ENCODE measurements at regions not wholly inside any gene's neighbourhood (a gene's known extent, or its start where the extent isn't known, plus 50 kb on each side); places are given as distances from the start of the nearest gene placed in this dataset.

DNA sequence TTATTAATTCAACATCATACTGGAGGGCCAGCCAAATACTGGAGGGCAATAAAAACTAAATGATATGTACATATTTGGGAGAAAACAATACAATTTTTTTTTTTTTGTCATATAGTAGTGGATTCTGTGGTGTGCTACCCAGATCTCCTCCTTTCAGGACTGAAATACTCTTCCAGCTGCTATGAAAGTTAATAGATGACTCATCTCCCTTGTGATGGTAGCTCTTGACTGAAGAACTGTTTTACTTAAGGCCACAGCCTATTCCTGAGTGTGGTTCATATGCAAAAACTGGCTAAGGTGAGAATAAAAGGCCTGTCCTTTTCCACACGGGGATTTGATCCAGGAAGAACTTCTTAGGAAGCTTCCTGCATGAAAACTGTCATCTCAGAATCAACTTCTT lies 307.9 kb downstream of the HLX start:
- Histone ChIP-seq H3K27me3 (ENCODE audit: low read depth) (no peaks in the 10 kb centered on the region), H3K9me3 (replicated peaks) (no peaks in the 10 kb centered on the region), H3K27ac (replicated peaks) (no peak overlapping the region), H3K4me3 (no peak overlapping the region), H3K36me3 (no peaks in the 10 kb centered on the region), H3K4me1 (no peaks in the 10 kb centered on the region)
- intact Hi-C loops (cut with micrococcal nuclease): no loop called here
- TF ChIP-seq, protein P1, sequence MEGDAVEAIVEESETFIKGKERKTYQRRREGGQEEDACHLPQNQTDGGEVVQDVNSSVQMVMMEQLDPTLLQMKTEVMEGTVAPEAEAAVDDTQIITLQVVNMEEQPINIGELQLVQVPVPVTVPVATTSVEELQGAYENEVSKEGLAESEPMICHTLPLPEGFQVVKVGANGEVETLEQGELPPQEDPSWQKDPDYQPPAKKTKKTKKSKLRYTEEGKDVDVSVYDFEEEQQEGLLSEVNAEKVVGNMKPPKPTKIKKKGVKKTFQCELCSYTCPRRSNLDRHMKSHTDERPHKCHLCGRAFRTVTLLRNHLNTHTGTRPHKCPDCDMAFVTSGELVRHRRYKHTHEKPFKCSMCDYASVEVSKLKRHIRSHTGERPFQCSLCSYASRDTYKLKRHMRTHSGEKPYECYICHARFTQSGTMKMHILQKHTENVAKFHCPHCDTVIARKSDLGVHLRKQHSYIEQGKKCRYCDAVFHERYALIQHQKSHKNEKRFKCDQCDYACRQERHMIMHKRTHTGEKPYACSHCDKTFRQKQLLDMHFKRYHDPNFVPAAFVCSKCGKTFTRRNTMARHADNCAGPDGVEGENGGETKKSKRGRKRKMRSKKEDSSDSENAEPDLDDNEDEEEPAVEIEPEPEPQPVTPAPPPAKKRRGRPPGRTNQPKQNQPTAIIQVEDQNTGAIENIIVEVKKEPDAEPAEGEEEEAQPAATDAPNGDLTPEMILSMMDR (IDR thresholded peaks at IDR 0.05; ENCODE audit: borderline replicate concordance): no peak
- DNase-seq: no peak

DNA sequence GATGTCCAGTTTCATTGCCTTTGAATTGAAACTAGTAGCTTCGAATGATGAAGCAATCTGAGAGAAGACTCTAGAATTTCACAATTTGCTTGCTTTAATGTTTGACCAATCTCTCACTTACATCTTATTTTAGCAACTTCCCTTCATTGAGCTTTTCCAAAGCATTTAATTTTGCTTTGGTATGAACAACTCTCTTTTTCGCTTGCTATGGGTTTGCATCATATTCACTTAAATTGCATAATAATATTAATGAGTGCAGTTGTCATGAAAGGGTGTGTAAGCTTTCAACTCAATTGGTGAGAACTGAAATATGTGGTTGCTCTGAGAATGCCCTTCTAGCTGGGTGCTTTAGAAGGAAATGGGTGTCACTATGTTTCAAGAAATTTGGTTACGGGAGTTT lies 309.2 kb downstream of the HLX start:
- no peaks in the 10 kb centered on the region for H3K36me3 ChIP-seq
- H3K4me1 ChIP-seq: no peaks in the 10 kb centered on the region
- no peaks in the 10 kb centered on the region for H3K27me3 ChIP-seq (ENCODE audit: low read depth)
- H3K4me3 ChIP-seq: no peak overlapping the region
- no peak overlapping the region for H3K27ac ChIP-seq (replicated peaks)
- TF ChIP-seq, protein P1 (IDR thresholded peaks at IDR 0.05; ENCODE audit: borderline replicate concordance): no peak
- intact Hi-C loops (cut with micrococcal nuclease): no loop called here
- H3K9me3 ChIP-seq (replicated peaks): no peaks in the 10 kb centered on the region
- DNase-seq: no peak

DNA sequence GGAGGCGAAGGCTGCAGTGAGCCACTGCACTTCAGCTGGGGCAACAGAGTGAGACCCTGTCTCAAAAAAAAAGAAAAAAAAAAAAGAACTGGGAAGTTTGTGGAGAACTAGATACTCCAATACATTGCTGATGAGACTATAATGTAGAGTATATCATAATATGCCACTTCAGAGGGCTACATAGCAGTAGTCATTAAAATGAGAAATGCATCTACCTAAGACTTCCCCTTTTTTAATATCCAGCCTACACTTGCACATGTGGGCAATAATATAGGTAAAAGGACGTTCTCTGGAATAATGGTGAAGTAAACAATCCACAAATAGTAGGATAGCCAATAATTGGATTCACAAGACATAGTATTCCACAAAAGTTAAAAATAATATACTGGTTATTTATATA lies 311.0 kb downstream of the HLX start:
- intact Hi-C loops (cut with micrococcal nuclease): no loop called here
- Histone ChIP-seq H3K4me3 (no peak overlapping the region), H3K27ac (replicated peaks) (no peak overlapping the region), H3K27me3 (ENCODE audit: low read depth) (no peaks in the 10 kb centered on the region), H3K36me3 (no peaks in the 10 kb centered on the region), H3K4me1 (no peaks in the 10 kb centered on the region), H3K9me3 (replicated peaks) (no peaks in the 10 kb centered on the region)
- no peak for DNase-seq
- TF ChIP-seq, protein P1 (IDR thresholded peaks at IDR 0.05; ENCODE audit: borderline replicate concordance): no peak

DNA sequence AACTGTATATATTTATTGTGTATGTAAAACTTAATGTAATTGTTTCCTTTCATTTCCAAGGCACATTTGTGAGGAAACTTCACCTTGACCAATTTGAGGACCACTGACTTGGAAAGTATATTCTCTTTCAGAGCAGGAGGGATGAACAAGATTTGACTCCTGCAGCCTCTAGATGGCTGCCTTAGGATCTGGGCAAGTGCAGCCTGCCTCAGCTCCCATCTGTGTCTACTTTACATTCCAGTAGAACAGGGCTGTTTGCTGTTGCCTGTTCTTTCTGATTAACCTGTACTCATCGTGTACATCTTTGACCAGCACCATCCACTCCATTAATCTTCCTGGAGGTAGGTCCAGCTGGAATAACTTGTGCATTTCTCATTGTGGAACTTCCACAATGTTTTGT lies 312.8 kb downstream of the HLX start:
- H3K9me3 ChIP-seq (replicated peaks): peaks cover 3% of the 10 kb centered on the region
- no peak for DNase-seq
- TF ChIP-seq, protein P1 (IDR thresholded peaks at IDR 0.05; ENCODE audit: borderline replicate concordance): no peak
- H3K27ac ChIP-seq (replicated peaks): no peak overlapping the region
- intact Hi-C loops (cut with micrococcal nuclease): no loop called here
- no peaks in the 10 kb centered on the region for H3K27me3 ChIP-seq (ENCODE audit: low read depth)
- H3K36me3 ChIP-seq: no peaks in the 10 kb centered on the region
- H3K4me1 ChIP-seq: no peaks in the 10 kb centered on the region
- no peak overlapping the region for H3K4me3 ChIP-seq

DNA sequence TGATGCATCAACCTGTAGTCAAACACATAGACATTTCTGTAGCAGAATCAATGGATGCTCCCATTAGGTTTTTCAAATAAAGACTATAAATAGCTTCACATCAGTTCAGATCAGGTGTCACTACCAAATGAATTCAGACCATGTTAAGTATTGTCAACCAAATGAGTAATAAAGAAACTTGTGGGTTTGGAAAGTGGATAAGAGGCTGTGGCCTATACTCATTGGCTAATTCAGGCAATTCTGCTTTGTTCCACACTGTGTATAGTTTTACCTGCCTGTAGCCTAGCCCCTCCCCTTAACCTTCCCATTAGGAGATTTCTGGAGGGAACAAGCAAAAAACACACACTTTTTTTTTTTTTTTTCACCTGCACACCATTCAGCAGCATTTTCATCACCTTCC lies 321.2 kb downstream of the HLX start:
- H3K9me3 ChIP-seq (replicated peaks): peaks cover 6% of the 10 kb centered on the region
- intact Hi-C loops (cut with micrococcal nuclease): loop anchor here (10.0 kb wide), 3 partner anchors 234 to 326 kb away; partner anchors contain the start of gene HLX
- TF ChIP-seq, protein P1 (IDR thresholded peaks at IDR 0.05; ENCODE audit: borderline replicate concordance): no peak

DNA sequence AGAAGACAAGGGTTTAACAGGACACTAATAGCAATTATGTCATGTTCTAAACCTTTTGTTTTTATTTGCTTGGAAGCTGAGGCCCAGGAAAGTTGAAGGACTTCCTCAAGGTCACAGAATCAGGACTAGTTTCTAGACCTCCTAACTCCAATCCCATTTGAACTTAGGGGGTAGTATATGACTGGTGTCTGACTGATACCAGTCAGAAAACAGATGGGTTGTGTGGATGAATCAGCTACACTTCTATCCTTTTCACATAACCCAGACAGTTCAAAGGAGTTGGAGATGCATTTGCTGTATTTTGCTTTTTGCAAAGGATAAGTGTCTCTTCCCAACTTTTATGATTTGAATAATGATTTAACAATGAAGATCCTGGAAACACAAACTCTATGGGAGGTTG lies 322.5 kb downstream of the HLX start:
- H3K9me3 ChIP-seq (replicated peaks): peaks cover 6% of the 10 kb centered on the region
- TF ChIP-seq, protein P1 (IDR thresholded peaks at IDR 0.05; ENCODE audit: borderline replicate concordance): no peak
- intact Hi-C loops (cut with micrococcal nuclease): loop anchor here (10.0 kb wide), 3 partner anchors 233 to 327 kb away; partner anchors contain the start of gene HLX

More for the DNA sequence above, 321.2 kb downstream of the HLX start:
- H3K4me3 ChIP-seq: no peak overlapping the region
- DNase-seq: no peak
- no peak overlapping the region for H3K27ac ChIP-seq (replicated peaks)
- no peaks in the 10 kb centered on the region for H3K27me3 ChIP-seq (ENCODE audit: low read depth)
- H3K36me3 ChIP-seq: no peaks in the 10 kb centered on the region
- peaks cover 35% of the 10 kb centered on the region for H3K4me1 ChIP-seq

More for the DNA sequence above, 322.5 kb downstream of the HLX start:
- H3K4me3 ChIP-seq: no peak overlapping the region
- peaks cover 35% of the 10 kb centered on the region for H3K4me1 ChIP-seq
- H3K27me3 ChIP-seq (ENCODE audit: low read depth): no peaks in the 10 kb centered on the region
- DNase-seq: no peak
- H3K27ac ChIP-seq (replicated peaks): no peak overlapping the region
- H3K36me3 ChIP-seq: no peaks in the 10 kb centered on the region
